MM.1S (cell line): ENCODE measurements at regions not wholly inside any gene's neighbourhood (a gene's known extent, or its start where the extent isn't known, plus 50 kb on each side); places are given as distances from the start of the nearest gene placed in this dataset.

Experiments
- DNase-seq: peaks from one replicate; pipeline ENCODE4 v3.0.0-alpha.2; 2015
- H2AFZ ChIP-seq: fragments of 300-600 bp; sonication (generic); 2 replicates; pipeline ENCODE4 v1.6.0; 2016; ENCODE audit warnings: antibody characterized with exemption, low read length
- H3F3A ChIP-seq: fragments of 300-600 bp; sonication (generic); 2 replicates; pipeline ENCODE4 v1.6.1; 2016; ENCODE audit warnings: mild to moderate bottlenecking, antibody characterized with exemption, low read length, moderate library complexity, mixed read lengths; ENCODE audit not compliant: insufficient read depth
- H3K27ac ChIP-seq: fragments of 300-600 bp; sonication (generic); 2 replicates; pipeline ENCODE4 v1.5.1; 2016; ENCODE audit warnings: mild to moderate bottlenecking, low read length
- H3K27me3 ChIP-seq: fragments of 300-600 bp; sonication (generic); replicated peaks from 2 replicates; pipeline ENCODE4 v1.6.0; 2016; ENCODE audit warnings: low read length; ENCODE audit not compliant: insufficient read depth
- H3K36me3 ChIP-seq: fragments of 300-600 bp; sonication (generic); replicated peaks from 2 replicates; pipeline ENCODE4 v1.6.1; 2016; ENCODE audit warnings: mild to moderate bottlenecking, low read length, mixed read lengths; ENCODE audit not compliant: insufficient read depth
- H3K4me1 ChIP-seq: fragments of 300-600 bp; sonication (generic); 2 replicates; pipeline ENCODE4 v1.6.1; 2016; ENCODE audit warnings: low read length, mixed read lengths
- H3K4me2 ChIP-seq: fragments of 300-600 bp; sonication (generic); 2 replicates; pipeline ENCODE4 v1.6.0; 2016; ENCODE audit warnings: low read depth, low read length
- H3K4me3 ChIP-seq: fragments of 300-600 bp; sonication (generic); 2 replicates; pipeline ENCODE4 v1.5.1; 2016; ENCODE audit warnings: low read length, mixed read lengths
- H3K79me2 ChIP-seq: fragments of 300-600 bp; sonication (generic); 2 replicates; pipeline ENCODE4 v1.6.1; 2016; ENCODE audit warnings: mixed run types, low read length, mixed read lengths
- H3K9ac ChIP-seq: fragments of 300-600 bp; sonication (generic); 2 replicates; pipeline ENCODE4 v1.6.1; 2016; ENCODE audit warnings: low read length, mixed read lengths
- H3K9me2 ChIP-seq: fragments of 300-600 bp; sonication (generic); replicated peaks from 2 replicates; pipeline ENCODE4 v1.6.1; 2016; ENCODE audit warnings: mild to moderate bottlenecking, low read length, mixed read lengths; ENCODE audit not compliant: insufficient read depth
- H3K9me3 ChIP-seq: fragments of 300-600 bp; sonication (generic); replicated peaks from 2 replicates; pipeline ENCODE4 v1.6.1; 2016; ENCODE audit warnings: mild to moderate bottlenecking, low read length, mixed read lengths; ENCODE audit not compliant: insufficient read depth
- H4K20me1 ChIP-seq: fragments of 300-600 bp; sonication (generic); 2 replicates; pipeline ENCODE4 v1.6.1; 2016; ENCODE audit warnings: mild to moderate bottlenecking, low read length, moderate library complexity, mixed read lengths; ENCODE audit not compliant: insufficient read depth
- EZH2 ChIP-seq: fragments of 300-600 bp; sonication (generic); optimal IDR thresholded peaks from 2 replicates; pipeline ENCODE3; 2017; ENCODE audit warnings: low read depth, mild to moderate bottlenecking, antibody characterized with exemption, low read length, mixed read lengths
- EZH2phosphoT487 ChIP-seq: fragments of 300-600 bp; sonication (generic); IDR thresholded peaks from 2 replicates; pipeline ENCODE4 v1.6.1; 2018; ENCODE audit warnings: antibody characterized with exemption, low read length
- TF ChIP-seq, protein P1 (sequence below): fragments of 300-600 bp; sonication (generic); IDR thresholded peaks from 2 replicates; pipeline ENCODE4 v1.5.1; 2016; ENCODE audit warnings: antibody characterized with exemption, low read length, mixed read lengths

DNA sequence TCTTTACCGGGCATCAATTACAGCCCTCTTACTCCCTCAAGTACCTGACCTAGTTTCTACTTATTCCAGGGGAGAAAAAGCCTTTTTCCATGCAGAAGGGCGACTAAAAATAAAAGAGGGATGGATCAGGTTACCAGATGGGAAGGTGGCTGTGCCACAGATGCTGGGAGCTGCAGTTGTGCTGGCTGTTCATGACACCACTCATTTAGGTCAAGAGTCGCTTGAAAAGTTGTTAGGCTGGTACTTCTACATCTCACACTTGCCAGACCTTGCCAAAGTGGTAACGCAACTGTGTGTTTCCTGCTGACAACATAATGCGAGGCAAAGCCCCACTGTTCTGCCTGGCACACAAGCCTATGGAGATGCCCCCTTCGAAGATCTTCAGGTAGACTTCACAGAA, 148.4 kb upstream of the FGF16 start:
- Histone ChIP-seq H3F3A (no peaks in the 10 kb centered on the region), H3K36me3 (no peaks in the 10 kb centered on the region), H3K9ac (no peak overlapping the region), H3K27ac (no peak overlapping the region), H3K4me1 (no peaks in the 10 kb centered on the region), H3K4me3 (no peak overlapping the region), H2AFZ (no peak overlapping the region), H3K9me2 (no peaks in the 10 kb centered on the region), H3K79me2 (no peaks in the 10 kb centered on the region), H4K20me1 (no peaks in the 10 kb centered on the region), H3K27me3 (no peaks in the 10 kb centered on the region), H3K9me3 (no peaks in the 10 kb centered on the region), H3K4me2 (no peak overlapping the region)
- DNase-seq = no peak
- TF ChIP-seq EZH2 (no peak), EZH2phosphoT487 (no peak)
- TF ChIP-seq, protein P1, sequence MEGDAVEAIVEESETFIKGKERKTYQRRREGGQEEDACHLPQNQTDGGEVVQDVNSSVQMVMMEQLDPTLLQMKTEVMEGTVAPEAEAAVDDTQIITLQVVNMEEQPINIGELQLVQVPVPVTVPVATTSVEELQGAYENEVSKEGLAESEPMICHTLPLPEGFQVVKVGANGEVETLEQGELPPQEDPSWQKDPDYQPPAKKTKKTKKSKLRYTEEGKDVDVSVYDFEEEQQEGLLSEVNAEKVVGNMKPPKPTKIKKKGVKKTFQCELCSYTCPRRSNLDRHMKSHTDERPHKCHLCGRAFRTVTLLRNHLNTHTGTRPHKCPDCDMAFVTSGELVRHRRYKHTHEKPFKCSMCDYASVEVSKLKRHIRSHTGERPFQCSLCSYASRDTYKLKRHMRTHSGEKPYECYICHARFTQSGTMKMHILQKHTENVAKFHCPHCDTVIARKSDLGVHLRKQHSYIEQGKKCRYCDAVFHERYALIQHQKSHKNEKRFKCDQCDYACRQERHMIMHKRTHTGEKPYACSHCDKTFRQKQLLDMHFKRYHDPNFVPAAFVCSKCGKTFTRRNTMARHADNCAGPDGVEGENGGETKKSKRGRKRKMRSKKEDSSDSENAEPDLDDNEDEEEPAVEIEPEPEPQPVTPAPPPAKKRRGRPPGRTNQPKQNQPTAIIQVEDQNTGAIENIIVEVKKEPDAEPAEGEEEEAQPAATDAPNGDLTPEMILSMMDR = no peak

DNA sequence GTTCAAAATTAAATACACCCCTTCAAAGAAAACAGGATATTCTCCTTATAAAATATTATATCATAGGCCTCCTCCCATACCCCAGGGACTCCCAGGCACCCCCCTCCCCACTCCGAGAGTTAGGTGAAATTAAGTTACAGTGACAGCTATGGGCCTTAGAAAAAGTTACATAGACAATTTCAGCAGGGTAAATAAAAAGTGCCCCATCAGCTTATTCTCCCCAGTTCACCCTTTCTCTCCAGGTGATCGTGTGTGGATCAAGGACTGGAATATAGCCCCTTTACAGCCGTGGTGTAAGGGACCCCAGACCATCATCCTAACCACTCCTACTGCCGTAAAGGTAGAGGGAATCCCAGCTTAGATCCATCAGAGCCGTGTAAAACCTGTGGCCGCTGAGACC, 147.6 kb upstream of the FGF16 start:
- H2AFZ ChIP-seq = no peak overlapping the region
- no peaks in the 10 kb centered on the region for H3K27me3 ChIP-seq
- no peaks in the 10 kb centered on the region for H3F3A ChIP-seq
- H3K36me3 ChIP-seq = no peaks in the 10 kb centered on the region
- H3K4me3 ChIP-seq = no peak overlapping the region
- no peaks in the 10 kb centered on the region for H3K79me2 ChIP-seq
- no peak overlapping the region for H3K27ac ChIP-seq
- no peak overlapping the region for H3K4me2 ChIP-seq
- H4K20me1 ChIP-seq = no peaks in the 10 kb centered on the region
- no peak overlapping the region for H3K9ac ChIP-seq
- TF ChIP-seq EZH2 = no peak
- TF ChIP-seq, protein P1 = no peak
- H3K9me3 ChIP-seq = no peaks in the 10 kb centered on the region
- H3K4me1 ChIP-seq = no peaks in the 10 kb centered on the region
- H3K9me2 ChIP-seq = no peaks in the 10 kb centered on the region
- DNase-seq = no peak

- no peaks in the 10 kb centered on the region for H3K79me2 ChIP-seq
- H3F3A ChIP-seq = no peaks in the 10 kb centered on the region
- H3K9ac ChIP-seq = no peak overlapping the region
- no peak for DNase-seq
- H3K27ac ChIP-seq = no peak overlapping the region
- H3K9me2 ChIP-seq = no peaks in the 10 kb centered on the region
- H3K9me3 ChIP-seq = no peaks in the 10 kb centered on the region
- TF ChIP-seq, protein P1 = no peak
- TF ChIP-seq EZH2 (no peak), EZH2phosphoT487 (no peak)
- no peak overlapping the region for H3K4me3 ChIP-seq
- H2AFZ ChIP-seq = no peak overlapping the region
- no peaks in the 10 kb centered on the region for H3K4me1 ChIP-seq
- no peak overlapping the region for H3K4me2 ChIP-seq
- no peaks in the 10 kb centered on the region for H3K27me3 ChIP-seq
- H4K20me1 ChIP-seq = no peaks in the 10 kb centered on the region
- no peaks in the 10 kb centered on the region for H3K36me3 ChIP-seq
These were observed 105.2 kb upstream of the FGF16 start for GRCh38 chrX:77342004-77342403.
